HEK293 (cell line): ENCODE measurements at regions not wholly inside any gene's neighbourhood (a gene's known extent, or its start where the extent isn't known, plus 50 kb on each side); places are given as distances from the start of the nearest gene placed in this dataset.

ENCODE experiments used
- CTCF ChIP-seq: fragments of 450-650 bp; formaldehyde crosslinking; IDR thresholded peaks from 2 replicates; pipeline ENCODE4 v1.5.1; 2016; ENCODE audit warnings: missing biosample characterization, missing genetic modification characterization
- KLF9 ChIP-seq: fragments of 450-650 bp; formaldehyde crosslinking; IDR thresholded peaks from 2 replicates; pipeline ENCODE4 v1.5.1; 2016; ENCODE audit warnings: missing biosample characterization, missing genetic modification characterization, low read depth
- REST ChIP-seq: fragments of 450-650 bp; formaldehyde crosslinking; IDR thresholded peaks from 2 replicates; pipeline ENCODE4 v1.5.1; 2016; ENCODE audit warnings: missing biosample characterization, missing genetic modification characterization
- ZNF10 ChIP-seq: fragments of 450-650 bp; formaldehyde crosslinking; IDR thresholded peaks from 2 replicates; pipeline ENCODE4 v1.5.1; 2017; ENCODE audit warnings: missing biosample characterization, missing genetic modification characterization
- ZNF274 ChIP-seq, 2 experiments: fragments of 200-500 bp in 1 of 2; fragments of 450-650 bp in 1 of 2; sonication (Bioruptor generic) in 1 of 2; formaldehyde crosslinking in 1 of 2; IDR thresholded peaks; 2 replicates each; pipeline versions ENCODE4 v1.5.1 to v1.6.1; 2014 to 2016; ENCODE audit warnings: borderline replicate concordance in 1 of 2, inconsistent platforms in 1 of 2, low read length in 1 of 2, missing biosample characterization in 1 of 2, missing genetic modification characterization in 1 of 2
- ZNF362 ChIP-seq: fragments of 450-650 bp; formaldehyde crosslinking; IDR thresholded peaks from 2 replicates; pipeline ENCODE4 v1.5.1; 2016; ENCODE audit warnings: missing biosample characterization, missing genetic modification characterization
- ZNF830 ChIP-seq: fragments of 450-650 bp; IDR thresholded peaks from 2 replicates; pipeline ENCODE4 v1.5.0; 2018; ENCODE audit warnings: missing biosample characterization, missing genetic modification characterization, low read depth, mild to moderate bottlenecking, moderate library complexity
- ZSCAN16 ChIP-seq: fragments of 450-650 bp; formaldehyde crosslinking; IDR thresholded peaks from 2 replicates; pipeline ENCODE4 v1.5.1; 2016; ENCODE audit warnings: missing biosample characterization, missing genetic modification characterization

- TF ChIP-seq ZNF274 (IDR thresholded peaks at IDR 0.05; ENCODE audit: low read length) (no peak), ZNF274 (tag by site-specific recombination; IDR thresholded peaks at IDR 0.05; ENCODE audit: borderline replicate concordance) (no peak), CTCF (tag by site-specific recombination) (no peak), REST (no peak), ZNF10 (tag by site-specific recombination) (no peak), ZNF362 (no peak), KLF9 (tag by site-specific recombination) (no peak), ZNF830 (tag by site-specific recombination) (no peak), ZSCAN16 (tag by site-specific recombination) (no peak)
These were observed 191.5 kb upstream of the AJAP1 start for GRCh38 chr1:4462831-4463484.
